DMS53 (cell line): ENCODE measurements at regions not wholly inside any gene's neighbourhood (a gene's known extent, or its start where the extent isn't known, plus 50 kb on each side); places are given as distances from the start of the nearest gene placed in this dataset.

Source experiments
- DNase-seq: peaks from one replicate; lab custom pipeline; 2025; lab: John Stamatoyannopoulos, UW

DNA sequence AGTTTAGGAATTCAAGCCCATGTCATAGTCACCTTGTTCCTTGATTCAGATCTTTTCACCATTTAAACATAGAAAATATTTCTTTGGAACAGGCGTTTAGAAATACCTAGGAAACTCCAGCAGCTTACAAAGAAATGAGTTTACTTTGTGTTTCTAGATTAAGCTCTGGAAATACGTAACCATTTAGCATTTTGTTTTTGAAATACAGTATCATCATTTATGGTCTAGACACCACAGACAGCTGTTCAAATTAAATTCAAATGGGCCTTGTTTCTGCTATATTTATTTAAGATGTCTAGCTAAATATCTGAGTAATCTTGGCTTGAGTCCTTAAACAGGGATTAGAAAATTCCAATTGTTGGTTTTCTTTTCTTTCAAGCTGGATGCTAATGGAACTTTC lies 228.5 kb downstream of the NDFIP2 start:
- no peak for DNase-seq

GRCh38 chr13:79703772-79704171 lies 222.8 kb downstream of the NDFIP2 start:
- no peak for DNase-seq

DNA sequence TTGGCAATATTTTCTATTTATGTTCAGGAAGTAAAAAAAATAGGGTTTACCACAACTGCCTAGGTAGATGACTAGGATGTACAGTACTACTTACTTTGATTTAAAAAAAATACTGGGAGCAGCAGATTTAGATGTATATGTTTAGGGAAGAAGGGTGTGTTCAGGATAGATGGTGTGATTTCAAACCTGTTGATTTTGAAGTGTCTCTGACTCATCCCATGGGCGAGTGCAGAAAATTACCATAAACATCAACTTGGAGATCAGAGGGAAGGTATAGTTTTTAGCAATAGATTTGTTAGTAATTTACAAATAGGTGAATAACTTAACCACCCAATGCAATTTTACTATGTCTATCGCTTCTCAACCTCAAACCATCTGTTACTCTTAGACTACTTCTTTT lies 214.8 kb downstream of the NDFIP2 start:
- peak; percentile 27 for DNase-seq

DNA sequence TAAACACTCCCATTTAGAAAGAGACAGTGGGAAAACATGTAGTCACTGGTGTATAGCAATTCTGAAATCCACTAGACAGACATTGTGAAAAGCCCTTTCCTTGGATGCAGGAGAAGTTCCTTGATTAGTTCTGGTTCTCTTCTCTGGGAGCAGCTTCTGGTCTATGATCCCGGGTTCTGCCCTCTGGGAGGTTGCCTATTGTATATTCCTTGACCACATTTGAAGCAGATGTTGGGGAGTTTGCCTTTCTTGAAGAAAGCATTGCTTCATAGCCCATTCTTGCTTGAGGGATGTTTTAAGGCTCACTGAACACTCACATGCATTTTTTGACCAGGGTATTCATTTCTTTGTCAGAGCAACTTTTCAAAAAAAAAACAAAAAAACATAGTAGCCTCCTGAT lies 211.9 kb downstream of the NDFIP2 start:
- DNase-seq = no peak

GRCh38 chr13:79691826-79692225 lies 210.9 kb downstream of the NDFIP2 start:
- DNase-seq = no peak

DNA sequence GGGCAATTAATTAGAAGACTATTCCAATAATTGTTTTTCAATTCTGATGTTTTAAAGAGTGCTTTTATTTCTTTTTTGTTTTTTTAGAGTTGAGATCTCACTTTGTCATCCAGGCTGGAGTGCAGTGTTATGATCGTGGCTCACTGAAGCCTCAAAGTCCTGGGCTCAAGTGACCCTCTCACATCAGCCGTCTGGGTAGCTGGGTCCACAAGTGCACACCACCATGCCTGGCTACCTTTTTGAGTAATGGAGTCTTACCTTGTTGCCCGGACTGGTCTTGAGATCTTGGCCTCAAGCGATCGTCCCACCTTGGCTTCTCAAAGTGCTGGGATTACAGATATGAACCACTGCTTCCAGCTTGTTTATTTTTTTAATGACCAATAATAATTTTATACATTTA lies 207.8 kb downstream of the NDFIP2 start:
- no peak for DNase-seq

DNA sequence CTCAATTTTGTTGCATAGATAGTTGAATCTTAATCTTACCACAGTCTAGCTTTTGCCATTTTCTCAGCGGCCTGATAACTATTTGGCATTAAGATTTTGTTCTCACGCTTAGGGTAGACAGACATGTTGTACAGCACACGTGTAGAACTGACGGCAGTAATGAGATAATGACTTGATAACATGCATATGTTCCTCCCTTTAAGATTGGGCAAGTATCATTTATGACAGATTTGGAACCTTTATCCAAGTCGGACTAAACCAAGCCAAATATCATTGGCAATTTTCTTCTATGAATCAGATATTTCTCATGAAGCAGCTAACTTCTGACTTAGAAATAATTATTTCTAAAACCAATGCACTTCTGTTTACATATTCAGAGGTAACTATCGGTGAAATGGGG lies 205.5 kb downstream of the NDFIP2 start:
- no peak for DNase-seq

- DNase-seq = no peak
Observed at GRCh38 chr13:79684371-79684770, 203.4 kb downstream of the NDFIP2 start.

GRCh38 chr13:79682164-79682563 lies 201.2 kb downstream of the NDFIP2 start:
- no peak for DNase-seq

DNA sequence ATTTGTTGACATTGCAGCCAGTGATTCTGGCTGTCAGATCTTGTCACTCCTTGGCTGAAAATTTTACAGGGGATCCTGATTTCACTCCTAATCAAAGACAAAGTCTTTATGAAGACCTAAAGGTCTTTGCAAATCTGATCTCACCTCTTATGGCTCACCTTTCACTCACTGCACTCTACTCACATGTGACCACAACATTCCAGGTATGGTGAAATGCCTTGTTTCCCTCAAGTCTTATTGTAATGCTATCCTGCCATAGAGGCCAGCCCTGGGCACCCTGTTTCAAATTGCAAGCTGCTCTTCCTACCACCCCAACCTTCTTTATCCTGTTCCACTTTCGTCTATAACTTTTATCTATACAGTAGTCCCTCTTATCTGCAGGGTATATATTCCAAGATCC lies 200.1 kb downstream of the NDFIP2 start:
- no peak for DNase-seq

GRCh38 chr13:79680485-79680884 lies 199.5 kb downstream of the NDFIP2 start:
- no peak for DNase-seq

- peak; percentile 72 for DNase-seq
Observed at GRCh38 chr13:79679334-79679733, 198.4 kb downstream of the NDFIP2 start.

- DNase-seq = no peak
Observed at GRCh38 chr13:79678100-79678499, 197.1 kb downstream of the NDFIP2 start.

DNA sequence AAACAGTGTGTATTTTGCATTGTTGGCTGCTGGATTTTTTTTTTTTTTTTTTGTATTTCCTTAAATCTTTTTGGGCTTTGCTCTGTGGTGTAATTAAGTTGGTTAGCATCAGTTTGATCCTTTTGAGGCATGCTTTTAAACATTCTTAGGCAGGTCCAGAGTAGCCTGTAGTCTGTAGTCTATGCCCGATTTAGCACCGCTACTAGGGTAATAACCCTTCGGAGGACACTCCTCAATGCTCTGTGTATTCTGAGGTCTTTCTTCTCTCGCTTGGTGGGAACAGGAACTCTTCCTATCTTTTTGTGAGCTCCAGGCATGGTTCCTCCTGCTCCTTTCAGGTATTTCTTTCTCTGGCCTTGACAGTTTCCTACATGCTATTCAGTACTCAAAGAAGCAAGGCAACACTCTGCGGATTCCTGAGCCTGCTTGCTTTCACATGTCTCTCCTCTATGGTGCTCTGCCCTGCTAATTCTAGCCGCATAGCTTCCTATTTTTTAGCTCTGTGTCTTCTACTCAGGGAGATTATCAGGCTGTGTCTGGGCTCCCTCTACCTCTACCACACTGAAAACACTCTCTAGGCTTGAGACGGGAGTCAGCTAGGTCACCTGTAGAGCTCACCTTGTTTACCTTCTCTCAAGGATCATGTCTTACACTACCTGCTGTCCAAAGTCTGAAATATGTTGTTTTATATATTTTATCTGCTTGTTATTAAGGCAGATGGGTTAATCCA lies 195.1 kb downstream of the NDFIP2 start:
- no peak for DNase-seq

- no peak for DNase-seq
Observed at GRCh38 chr13:79674765-79675515, 194.0 kb downstream of the NDFIP2 start.

- DNase-seq = no peak
Observed at GRCh38 chr13:79673993-79674377, 193.0 kb downstream of the NDFIP2 start.

DNA sequence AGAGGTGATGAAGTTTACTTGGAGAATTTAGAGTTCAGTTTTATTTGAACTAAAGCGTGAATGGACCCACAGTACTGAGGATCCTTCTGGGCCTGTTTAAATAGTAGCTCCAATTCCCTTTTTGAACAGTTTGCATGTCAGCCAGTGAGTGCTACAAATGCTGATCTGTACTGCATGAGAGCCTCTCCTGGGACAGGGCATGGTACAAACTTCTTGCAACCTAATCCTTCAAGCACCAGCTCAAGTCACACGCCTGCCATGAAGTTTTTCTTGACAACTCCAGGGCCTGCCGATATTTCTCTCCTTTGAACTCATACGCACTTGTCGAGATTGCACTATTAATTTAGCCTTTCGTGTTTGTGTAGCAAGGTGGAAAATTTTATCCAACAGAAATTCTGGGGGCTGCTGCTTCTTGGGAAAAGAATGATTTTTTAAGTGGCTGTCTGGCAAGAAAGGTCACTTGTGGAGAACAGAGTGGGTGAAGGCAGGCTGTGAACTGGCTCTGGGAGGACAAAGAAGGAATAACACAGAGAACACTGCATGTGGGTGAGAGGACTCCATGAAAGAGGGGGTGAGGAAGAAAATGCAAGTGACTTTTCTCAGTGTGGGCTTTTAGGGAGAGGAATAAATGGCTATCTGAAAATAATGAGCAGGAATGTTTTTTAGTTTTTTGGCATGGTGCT lies 192.5 kb downstream of the NDFIP2 start:
- DNase-seq = no peak

GRCh38 chr13:79671420-79671819 lies 190.5 kb downstream of the NDFIP2 start:
- DNase-seq = no peak

GRCh38 chr13:79668201-79668752 lies 187.3 kb downstream of the NDFIP2 start:
- no peak for DNase-seq

DNA sequence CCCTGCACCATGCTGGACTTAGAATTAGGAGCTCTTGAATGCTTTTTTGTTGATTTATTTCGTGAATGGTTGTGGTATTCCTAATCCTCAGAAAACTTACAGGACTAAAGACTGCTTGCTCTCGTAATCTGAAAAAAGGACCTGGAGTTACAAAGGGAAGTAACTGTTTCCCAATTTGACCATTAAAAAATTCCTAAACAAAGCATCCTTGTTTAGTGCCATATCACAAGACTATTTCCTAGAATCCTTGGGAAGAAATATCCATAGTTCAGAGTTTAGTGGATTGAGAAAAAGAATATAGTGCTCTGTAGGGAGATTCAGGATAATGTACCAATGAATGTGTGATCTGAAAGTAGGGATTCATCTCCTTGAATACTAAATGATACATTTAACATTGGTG lies 186.8 kb downstream of the NDFIP2 start:
- DNase-seq = no peak

GRCh38 chr13:79663977-79664636 lies 183.2 kb downstream of the NDFIP2 start:
- no peak for DNase-seq

GRCh38 chr13:79663435-79663834 lies 182.5 kb downstream of the NDFIP2 start:
- DNase-seq = no peak
